Posterior vena cava (tissue), 2 donors: ENCODE measurements at regions not wholly inside any gene's neighbourhood (a gene's known extent, or its start where the extent isn't known, plus 50 kb on each side); places are given as distances from the start of the nearest gene placed in this dataset.
"Not testable (repeated sequence)": the region's sequence is repeated elsewhere in the genome, so short reads cannot be mapped to it uniquely, and the experiment has no call there.

ENCODE experiments used
- DNase-seq: peaks from one replicate; pipeline ENCODE4 v3.0.0-alpha.2; 2020; ENCODE audit warnings: low spot score
- intact Hi-C, 2 donors: fragments of 100-400 bp; cut with DNase I; formaldehyde crosslinking; loops; one replicate each; pipeline versions ENCODE4 v1.14.1 to v1.14.2; 2022 to 2023
- donor health status: DM: yes; HTN: yes; CAD: no.
- donor health status: DM: yes; HTN: yes; CAD: no.

- intact Hi-C loops = no loop called here
- DNase-seq = no peak
Observed at GRCh38 chr14:58912799-58913432, 275.2 kb downstream of the DACT1 start.

GRCh38 chr14:58914279-58914855, 274.1 kb upstream of the DAAM1 start:
- DNase-seq = no peak
- intact Hi-C loops = no loop called here

- intact Hi-C loops = no loop called here
- no peak for DNase-seq
Observed at GRCh38 chr14:58915646-58916045, 272.8 kb upstream of the DAAM1 start.

- intact Hi-C loops = no loop called here
Observed at GRCh38 chr14:58918066-58918738, 270.3 kb upstream of the DAAM1 start.

GRCh38 chr14:58919217-58919616, 269.2 kb upstream of the DAAM1 start:
- DNase-seq = no peak
- intact Hi-C loops = no loop called here

More at GRCh38 chr14:58918066-58918738, 270.3 kb upstream of the DAAM1 start:
- DNase-seq = no peak

GRCh38 chr14:58920230-58920629, 268.2 kb upstream of the DAAM1 start:
- intact Hi-C loops = no loop called here

GRCh38 chr14:58922201-58922940, 266.1 kb upstream of the DAAM1 start:
- DNase-seq, intact Hi-C loops: not testable (repeated sequence)

More at GRCh38 chr14:58920230-58920629, 268.2 kb upstream of the DAAM1 start:
- DNase-seq = no peak

GRCh38 chr14:58923751-58924405, 264.6 kb upstream of the DAAM1 start:
- intact Hi-C loops = no loop called here
- peak; percentile 71 for DNase-seq

- DNase-seq = no peak
- intact Hi-C loops = no loop called here
Observed at GRCh38 chr14:58941629-58942028, 246.8 kb upstream of the DAAM1 start.

- intact Hi-C loops = no loop called here
Observed at GRCh38 chr14:58942516-58942915, 246.0 kb upstream of the DAAM1 start.

GRCh38 chr14:58944343-58944967, 244.0 kb upstream of the DAAM1 start:
- no peak for DNase-seq
- intact Hi-C loops = no loop called here

More at GRCh38 chr14:58942516-58942915, 246.0 kb upstream of the DAAM1 start:
- DNase-seq = no peak

- no peak for DNase-seq
- intact Hi-C loops = no loop called here
Observed at GRCh38 chr14:58944968-58945356, 243.5 kb upstream of the DAAM1 start.

GRCh38 chr14:58946431-58946830, 242.0 kb upstream of the DAAM1 start:
- DNase-seq = no peak
- intact Hi-C loops = no loop called here

GRCh38 chr14:58947156-58947555, 241.3 kb upstream of the DAAM1 start:
- DNase-seq = no peak
- intact Hi-C loops = no loop called here

- intact Hi-C loops = no loop called here
Observed at GRCh38 chr14:58947814-58948445, 240.5 kb upstream of the DAAM1 start.

GRCh38 chr14:58950555-58950954, 237.9 kb upstream of the DAAM1 start:
- no peak for DNase-seq
- intact Hi-C loops = no loop called here

More at GRCh38 chr14:58947814-58948445, 240.5 kb upstream of the DAAM1 start:
- no peak for DNase-seq

GRCh38 chr14:58951143-58951542, 237.3 kb upstream of the DAAM1 start:
- intact Hi-C loops = no loop called here
- DNase-seq = no peak

- intact Hi-C loops = no loop called here
- DNase-seq = no peak
Observed at GRCh38 chr14:58954052-58954451, 234.4 kb upstream of the DAAM1 start.
